Stimulated activated CD4-positive, alpha-beta T cell treated with anti-CD3 and anti-CD28 coated beads, TNF-alpha, amount 100 ng/mL, for 1 hour (primary cell): ENCODE measurements at regions not wholly inside any gene's neighbourhood (a gene's known extent, or its start where the extent isn't known, plus 50 kb on each side); places are given as distances from the start of the nearest gene placed in this dataset.

ENCODE experiments used
- DNase-seq, 3 donors: peaks; one replicate each; pipeline ENCODE4 v3.0.0-alpha.2; 2020; ENCODE audit warnings: low read depth in 3 of 3, low spot score in 1 of 3

- no peak for DNase-seq
Observed at GRCh38 chr16:48105976-48106375, 49.8 kb downstream of the ABCC12 start.

- DNase-seq = no peak
Observed at GRCh38 chr16:48105456-48105855, 50.3 kb downstream of the ABCC12 start.

GRCh38 chr16:48103591-48103990, 52.2 kb downstream of the ABCC12 start:
- no peak for DNase-seq

GRCh38 chr16:48102083-48103008, 53.4 kb downstream of the ABCC12 start:
- no peak for DNase-seq

GRCh38 chr16:48101069-48101674, 54.6 kb downstream of the ABCC12 start:
- peak in 1 of 3 donors; percentile 15 for DNase-seq

GRCh38 chr16:48099455-48099854, 56.3 kb downstream of the ABCC12 start:
- DNase-seq = no peak

- DNase-seq = no peak
Observed at GRCh38 chr16:48098472-48098871, 57.3 kb downstream of the ABCC12 start.

- DNase-seq = no peak
Observed at GRCh38 chr16:48091117-48091516, 64.7 kb downstream of the ABCC12 start.

GRCh38 chr16:48089053-48089792, 66.6 kb downstream of the ABCC12 start:
- DNase-seq = no peak

GRCh38 chr16:48087639-48088038, 68.2 kb downstream of the ABCC12 start:
- DNase-seq = no peak

GRCh38 chr16:48086422-48086821, 69.4 kb downstream of the ABCC12 start:
- DNase-seq = no peak

- no peak for DNase-seq
Observed at GRCh38 chr16:48085729-48086128, 70.1 kb downstream of the ABCC12 start.

GRCh38 chr16:48084826-48085225, 71.0 kb downstream of the ABCC12 start:
- no peak for DNase-seq

- no peak for DNase-seq
Observed at GRCh38 chr16:48082516-48082915, 73.3 kb downstream of the ABCC12 start.

GRCh38 chr16:48081656-48082055, 74.1 kb downstream of the ABCC12 start:
- DNase-seq = no peak

GRCh38 chr16:48076455-48077012, 79.3 kb downstream of the ABCC12 start:
- DNase-seq = no peak

- DNase-seq = no peak
Observed at GRCh38 chr16:48075398-48075797, 80.4 kb downstream of the ABCC12 start.

- no peak for DNase-seq
Observed at GRCh38 chr16:48067388-48067787, 88.4 kb downstream of the ABCC12 start.

- no peak for DNase-seq
Observed at GRCh38 chr16:48064971-48065370, 90.8 kb downstream of the ABCC12 start.

- DNase-seq = no peak
Observed at GRCh38 chr16:48062681-48063080, 93.1 kb downstream of the ABCC12 start.

- no peak for DNase-seq
Observed at GRCh38 chr16:48059936-48060335, 95.9 kb downstream of the ABCC12 start.
